Memory B cell (primary cell): ENCODE measurements at regions not wholly inside any gene's neighbourhood (a gene's known extent, or its start where the extent isn't known, plus 50 kb on each side); places are given as distances from the start of the nearest gene placed in this dataset.
"Not testable (repeated sequence)": the region's sequence is repeated elsewhere in the genome, so short reads cannot be mapped to it uniquely, and the experiment has no call there.

Experiments used
- ATAC-seq: fragments of 150-1000 bp; cut with Tn5 transposase; 2 replicates; pipeline ENCODE4 v1.10.0; 2021; ENCODE audit warnings: low read depth, mild to moderate bottlenecking, moderate library complexity
- DNase-seq, 2 donors: peaks; one replicate each; pipeline ENCODE4 v3.0.0; 2022; ENCODE audit warnings: low spot score in 2 of 2
- H3K27ac Mint-ChIP-seq: one replicate; pipeline ENCODE4 v1.8.0; 2022; ENCODE audit warnings: mild to moderate bottlenecking, moderate library complexity, mixed read lengths
- H3K27me3 Mint-ChIP-seq: one replicate; pipeline ENCODE4 v1.8.0; 2022; ENCODE audit warnings: mixed read lengths
- H3K36me3 Mint-ChIP-seq: one replicate; pipeline ENCODE4 v1.8.0; 2022; ENCODE audit warnings: mild to moderate bottlenecking, mixed read lengths
- H3K4me1 Mint-ChIP-seq: one replicate; pipeline ENCODE4 v1.8.0; 2022; ENCODE audit warnings: mixed read lengths
- H3K4me3 Mint-ChIP-seq: one replicate; pipeline ENCODE4 v1.8.0; 2022; ENCODE audit warnings: mild to moderate bottlenecking, moderate library complexity, mixed read lengths
- H3K9me3 Mint-ChIP-seq: one replicate; pipeline ENCODE4 v1.8.0; 2022; ENCODE audit warnings: mixed read lengths

- Mint-ChIP-seq H3K27ac (no peak overlapping the region), H3K4me1 (peaks cover 16% of the 10 kb centered on the region), H3K27me3 (no peaks in the 10 kb centered on the region), H3K36me3 (no peaks in the 10 kb centered on the region), H3K9me3 (no peaks in the 10 kb centered on the region), H3K4me3 (no peak overlapping the region)
- DNase-seq, result no peak
- no peak for ATAC-seq
These were observed 425.2 kb downstream of the RPS29 start for GRCh38 chr14:49160983-49161382.

DNA sequence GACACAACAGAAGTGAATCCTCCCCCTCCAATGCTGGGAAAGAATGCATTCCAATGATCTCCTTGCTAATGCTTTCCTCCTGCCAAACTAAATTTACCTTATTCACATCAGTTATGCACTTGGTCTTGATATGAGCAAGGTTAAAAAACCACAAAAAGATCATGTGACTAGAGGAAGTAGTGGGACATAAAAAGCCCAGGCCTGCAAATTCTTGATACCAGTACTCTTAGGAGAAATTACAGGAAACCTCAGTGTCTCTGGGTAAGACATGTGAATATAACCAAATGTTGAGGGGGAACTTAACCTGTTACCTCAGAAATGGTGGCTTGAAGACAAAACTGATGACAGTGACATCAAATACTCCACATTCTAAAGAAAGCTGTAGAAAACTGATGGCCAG, 427.1 kb downstream of the RPS29 start:
- Mint-ChIP-seq H3K4me1 (peaks cover 16% of the 10 kb centered on the region), H3K27me3 (no peaks in the 10 kb centered on the region), H3K36me3 (no peaks in the 10 kb centered on the region), H3K9me3 (no peaks in the 10 kb centered on the region), H3K27ac (no peak overlapping the region), H3K4me3 (no peak overlapping the region)
- DNase-seq (no peak), ATAC-seq (no peak)

- no peaks in the 10 kb centered on the region for H3K9me3 Mint-ChIP-seq
- ATAC-seq (no peak), DNase-seq (no peak)
- no peaks in the 10 kb centered on the region for H3K36me3 Mint-ChIP-seq
- H3K27me3 Mint-ChIP-seq, result no peaks in the 10 kb centered on the region
- H3K4me1 Mint-ChIP-seq, result no peaks in the 10 kb centered on the region
- H3K4me3 Mint-ChIP-seq, result no peak overlapping the region
- H3K27ac Mint-ChIP-seq, result no peak overlapping the region
These were observed 446.6 kb downstream of the RPS29 start for GRCh38 chr14:49139593-49139992.

DNA sequence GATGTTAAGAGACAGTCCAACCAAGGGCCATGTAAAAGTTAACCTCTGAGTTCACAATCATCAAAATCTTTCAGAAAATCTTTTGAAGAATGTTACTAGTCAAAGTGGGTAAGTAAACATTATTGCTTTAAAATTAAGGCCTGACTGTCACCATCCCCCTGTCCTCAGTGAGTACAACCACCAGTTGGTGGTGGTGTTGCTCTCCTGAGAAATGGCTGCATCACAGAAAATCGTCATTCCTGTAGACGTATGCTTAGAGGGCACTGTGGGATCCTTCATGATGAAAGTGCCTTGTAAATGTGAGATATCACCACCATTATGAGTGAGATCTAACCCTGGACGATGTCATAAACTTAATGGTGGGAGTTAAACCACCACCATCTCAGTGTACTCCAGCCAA, 451.2 kb downstream of the RPS29 start:
- ATAC-seq, result no peak
- peaks cover 2% of the 10 kb centered on the region for H3K9me3 Mint-ChIP-seq
- no peak for DNase-seq
- no peak overlapping the region for H3K27ac Mint-ChIP-seq
- H3K36me3 Mint-ChIP-seq, result peaks cover 2% of the 10 kb centered on the region
- H3K4me3 Mint-ChIP-seq, result no peak overlapping the region
- peaks cover 1% of the 10 kb centered on the region for H3K27me3 Mint-ChIP-seq
- H3K4me1 Mint-ChIP-seq, result no peaks in the 10 kb centered on the region

DNA sequence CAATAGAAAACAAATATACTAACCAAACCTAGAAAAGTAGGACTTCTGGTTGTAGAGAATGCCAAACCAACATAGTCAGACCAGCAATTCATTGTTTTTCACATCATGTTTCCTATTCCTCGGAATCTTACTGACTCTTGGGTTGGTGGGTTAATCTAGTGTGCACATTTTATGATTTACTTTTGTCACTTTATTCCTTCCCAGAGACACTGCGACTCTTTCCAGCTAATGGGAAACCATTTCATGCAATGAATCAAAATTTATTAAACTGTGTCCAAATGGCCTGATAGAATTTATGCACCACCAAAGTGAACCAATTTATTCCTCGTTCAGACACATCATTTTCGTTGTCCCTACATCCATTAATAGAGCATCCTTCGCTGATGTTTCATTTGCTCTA, 464.9 kb downstream of the RPS29 start:
- DNase-seq (no peak), ATAC-seq (no peak)
- Mint-ChIP-seq H3K9me3 (no peaks in the 10 kb centered on the region), H3K36me3 (no peaks in the 10 kb centered on the region), H3K4me3 (no peak overlapping the region), H3K27ac (no peak overlapping the region), H3K4me1 (no peaks in the 10 kb centered on the region), H3K27me3 (no peaks in the 10 kb centered on the region)

DNA sequence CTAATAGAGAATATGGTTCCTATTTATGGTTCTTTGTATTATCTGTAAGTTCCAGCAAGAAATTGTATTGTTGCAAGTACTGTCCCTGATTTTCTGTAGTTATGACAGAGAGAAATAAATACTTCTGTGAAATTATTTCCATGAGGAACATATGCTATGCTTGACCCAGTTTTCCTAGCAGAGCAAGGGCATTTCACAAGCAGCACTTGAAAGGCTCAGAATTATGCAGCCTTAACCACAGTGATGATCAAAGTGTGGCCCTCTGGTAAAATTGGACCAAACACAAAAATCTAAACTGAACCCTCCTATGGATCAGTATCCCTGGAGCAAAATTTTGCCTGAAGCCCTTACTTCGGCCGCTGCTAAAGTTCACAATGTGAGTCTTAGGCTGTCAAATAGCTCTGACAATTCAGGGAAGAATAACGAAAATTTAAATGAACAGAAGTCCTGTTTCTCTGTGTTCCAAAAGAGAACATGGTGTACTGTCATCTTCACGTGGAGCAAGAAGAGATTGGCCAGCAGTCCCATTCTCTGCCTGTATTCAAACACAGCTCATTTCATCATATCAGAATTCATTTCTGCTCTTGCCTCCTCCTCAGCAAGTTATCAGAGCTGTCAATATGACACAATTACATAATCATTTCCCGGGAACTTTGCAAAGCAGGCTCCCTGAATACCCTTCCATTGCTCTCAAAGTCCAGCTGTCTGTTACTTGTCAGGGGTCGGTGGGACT, 471.9 kb downstream of the RPS29 start:
- no peaks in the 10 kb centered on the region for H3K9me3 Mint-ChIP-seq
- no peak overlapping the region for H3K4me3 Mint-ChIP-seq
- peaks cover 6% of the 10 kb centered on the region for H3K27me3 Mint-ChIP-seq
- peaks cover 6% of the 10 kb centered on the region for H3K4me1 Mint-ChIP-seq
- ATAC-seq (no peak), DNase-seq (no peak)
- H3K36me3 Mint-ChIP-seq, result no peaks in the 10 kb centered on the region
- no peak overlapping the region for H3K27ac Mint-ChIP-seq

- H3K4me3 Mint-ChIP-seq, result no peak overlapping the region
- H3K9me3 Mint-ChIP-seq, result no peaks in the 10 kb centered on the region
- H3K4me1 Mint-ChIP-seq, result peaks cover 1% of the 10 kb centered on the region
- DNase-seq, result no peak
- H3K27ac Mint-ChIP-seq, result no peak overlapping the region
- H3K27me3 Mint-ChIP-seq, result peaks cover under 1% of the 10 kb centered on the region
- H3K36me3 Mint-ChIP-seq, result no peaks in the 10 kb centered on the region
- ATAC-seq, result no peak
These were observed 479.2 kb downstream of the RPS29 start for GRCh38 chr14:49106741-49107667.

DNA sequence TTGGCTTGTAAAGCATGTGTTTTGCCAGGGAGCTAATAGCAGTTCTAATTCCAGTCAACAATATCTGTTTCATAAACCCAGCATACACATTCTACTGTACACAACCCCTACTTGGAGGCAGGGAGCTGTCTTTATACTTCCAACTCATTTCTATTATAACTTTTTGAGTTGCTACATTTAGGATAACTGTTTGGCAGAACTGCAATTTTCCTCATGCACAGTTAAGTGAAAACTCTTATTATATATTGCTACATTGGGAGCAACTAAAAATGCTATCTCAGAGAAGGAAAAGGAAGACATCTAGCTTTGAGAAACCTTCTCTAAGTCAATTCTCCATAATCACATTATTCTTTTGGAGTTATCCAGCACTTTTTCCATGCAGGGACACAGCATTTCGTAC, 480.2 kb downstream of the RPS29 start:
- Mint-ChIP-seq H3K36me3 (no peaks in the 10 kb centered on the region), H3K4me3 (no peak overlapping the region), H3K27me3 (no peaks in the 10 kb centered on the region), H3K4me1 (no peaks in the 10 kb centered on the region), H3K27ac (no peak overlapping the region), H3K9me3 (no peaks in the 10 kb centered on the region)
- ATAC-seq (no peak), DNase-seq (no peak)

DNA sequence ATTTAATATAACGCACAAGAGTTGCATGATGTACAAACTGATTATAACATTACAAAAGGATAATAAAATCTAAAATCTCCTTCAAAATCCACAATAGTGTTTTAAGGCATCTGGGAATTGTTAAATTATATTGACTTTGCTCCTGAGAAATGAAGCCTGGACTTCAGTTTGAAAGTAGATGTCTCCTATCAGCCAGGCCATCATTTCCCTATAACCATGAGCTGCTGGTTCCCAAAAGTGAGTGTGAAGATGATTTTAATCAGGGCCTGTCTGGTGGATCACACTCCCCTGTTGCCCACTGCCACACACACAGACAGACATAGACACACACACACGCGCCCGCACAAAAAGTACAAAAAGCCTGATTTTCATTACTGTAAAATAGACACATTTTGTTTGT, 480.7 kb downstream of the RPS29 start:
- H3K4me1 Mint-ChIP-seq, result no peaks in the 10 kb centered on the region
- no peak for DNase-seq
- no peak for ATAC-seq
- no peaks in the 10 kb centered on the region for H3K36me3 Mint-ChIP-seq
- H3K9me3 Mint-ChIP-seq, result no peaks in the 10 kb centered on the region
- H3K27me3 Mint-ChIP-seq, result no peaks in the 10 kb centered on the region
- no peak overlapping the region for H3K27ac Mint-ChIP-seq
- H3K4me3 Mint-ChIP-seq, result no peak overlapping the region

GRCh38 chr14:49092345-49092744, 493.8 kb downstream of the RPS29 start:
- ATAC-seq (no peak), DNase-seq (no peak)
- H3K4me3 Mint-ChIP-seq, result no peak overlapping the region
- H3K4me1 Mint-ChIP-seq, result no peaks in the 10 kb centered on the region
- H3K27me3 Mint-ChIP-seq, result no peaks in the 10 kb centered on the region
- H3K36me3 Mint-ChIP-seq, result no peaks in the 10 kb centered on the region
- H3K9me3 Mint-ChIP-seq, result no peaks in the 10 kb centered on the region
- H3K27ac Mint-ChIP-seq, result no peak overlapping the region

DNA sequence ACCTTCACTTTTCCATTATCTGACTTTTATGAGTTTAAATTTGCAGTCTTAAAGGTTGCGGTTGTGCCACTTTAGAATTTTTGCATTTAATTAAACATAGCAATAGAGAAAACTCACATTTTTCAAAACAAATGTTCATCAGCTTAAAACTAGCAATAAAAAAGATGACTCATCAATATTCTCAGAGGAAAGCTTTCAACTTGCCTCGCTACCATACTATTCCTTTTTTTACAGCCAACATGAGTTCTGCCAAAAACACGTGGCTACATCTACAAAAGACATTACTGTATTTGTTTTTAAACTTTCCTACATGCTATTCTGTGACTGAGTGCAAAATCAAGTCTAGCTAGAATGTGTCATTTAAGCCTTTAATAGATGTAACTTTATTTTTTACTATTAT, 497.1 kb downstream of the RPS29 start:
- DNase-seq (no peak), ATAC-seq (no peak)
- no peaks in the 10 kb centered on the region for H3K36me3 Mint-ChIP-seq
- no peaks in the 10 kb centered on the region for H3K27me3 Mint-ChIP-seq
- no peaks in the 10 kb centered on the region for H3K9me3 Mint-ChIP-seq
- no peak overlapping the region for H3K4me3 Mint-ChIP-seq
- no peaks in the 10 kb centered on the region for H3K4me1 Mint-ChIP-seq
- no peak overlapping the region for H3K27ac Mint-ChIP-seq

GRCh38 chr14:49073292-49073691, 512.9 kb downstream of the RPS29 start:
- not testable (repeated sequence) for H3K36me3 Mint-ChIP-seq, H3K27ac Mint-ChIP-seq, H3K4me3 Mint-ChIP-seq

DNA sequence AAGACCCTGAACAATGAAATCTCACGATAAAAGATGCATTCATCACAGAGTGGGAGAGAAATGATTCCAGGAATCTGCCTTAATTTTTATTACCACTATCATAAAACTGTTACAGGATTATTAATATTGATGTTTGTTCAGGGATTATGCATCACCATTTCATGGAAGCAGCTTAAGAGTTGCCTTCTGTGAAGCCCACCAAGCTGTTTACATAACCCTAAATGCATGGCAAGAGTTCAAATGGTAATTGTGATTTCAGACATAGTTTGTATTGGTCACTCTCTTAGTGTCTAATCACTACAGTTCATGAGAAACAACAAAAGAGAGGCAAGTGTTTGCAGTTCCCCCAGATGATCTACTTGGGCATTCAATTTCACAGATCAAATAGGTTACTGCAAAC, 527.7 kb downstream of the RPS29 start:
- Mint-ChIP-seq H3K27ac (no peak overlapping the region), H3K4me3 (no peak overlapping the region), H3K36me3 (no peaks in the 10 kb centered on the region), H3K27me3 (no peaks in the 10 kb centered on the region), H3K9me3 (no peaks in the 10 kb centered on the region), H3K4me1 (no peaks in the 10 kb centered on the region)
- ATAC-seq, result no peak
- no peak for DNase-seq

More at GRCh38 chr14:49073292-49073691, 512.9 kb downstream of the RPS29 start:
- H3K9me3 Mint-ChIP-seq, result peaks cover 10% of the 10 kb centered on the region
- H3K27me3 Mint-ChIP-seq, H3K4me1 Mint-ChIP-seq, DNase-seq, ATAC-seq: not testable (repeated sequence)

DNA sequence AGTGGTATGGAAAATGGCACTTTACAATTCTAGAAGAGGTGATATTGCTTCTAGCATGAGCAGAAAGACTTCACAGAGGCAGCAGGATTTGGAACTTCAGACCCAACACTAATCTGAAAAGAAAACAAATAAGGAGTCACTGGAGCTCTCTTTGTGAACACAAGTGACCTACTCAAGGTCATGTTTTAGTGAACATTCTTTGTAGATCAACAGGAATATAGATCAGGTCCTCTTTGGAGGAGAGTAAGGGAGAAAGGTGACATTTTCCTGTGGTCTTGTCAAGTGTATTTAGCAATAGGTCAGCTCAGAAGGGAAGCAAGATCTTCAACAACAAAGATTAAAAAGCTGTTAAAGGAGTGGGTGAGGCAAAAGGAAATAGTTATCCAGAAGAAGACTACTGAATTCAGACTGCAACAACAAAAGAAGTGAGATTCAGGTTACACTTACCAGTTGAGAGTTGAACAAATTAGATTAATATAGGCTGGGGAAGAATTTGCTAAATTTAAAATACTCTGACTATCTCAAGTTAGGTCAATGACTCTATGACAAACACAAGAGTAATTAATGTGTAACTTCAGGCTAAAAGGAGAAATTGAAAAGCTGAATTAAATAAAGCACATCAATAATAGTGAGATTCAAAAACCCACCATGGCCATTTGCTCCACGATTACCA, 528.2 kb downstream of the RPS29 start:
- Mint-ChIP-seq H3K4me3 (no peak overlapping the region), H3K36me3 (no peaks in the 10 kb centered on the region), H3K4me1 (no peaks in the 10 kb centered on the region), H3K27ac (no peak overlapping the region), H3K9me3 (no peaks in the 10 kb centered on the region), H3K27me3 (no peaks in the 10 kb centered on the region)
- no peak for ATAC-seq
- DNase-seq, result no peak
